H1 (cell line): ENCODE measurements at regions not wholly inside any gene's neighbourhood (a gene's known extent, or its start where the extent isn't known, plus 50 kb on each side); places are given as distances from the start of the nearest gene placed in this dataset.

Experiments
- BCL11A ChIP-seq, 2 experiments: IDR thresholded peaks; one replicate each; pipeline ENCODE4 v1.6.1; 2011; ENCODE audit warnings: low read depth in 2 of 2, low read length in 2 of 2, mild to moderate bottlenecking in 2 of 2
- TCF12 ChIP-seq: IDR thresholded peaks from 2 replicates; pipeline ENCODE4 v1.6.1; 2011; ENCODE audit warnings: low read depth, mild to moderate bottlenecking, low read length
- ZNF274 ChIP-seq: IDR thresholded peaks from 2 replicates; pipeline ENCODE4 v1.7.0; 2012; ENCODE audit warnings: low read length, borderline replicate concordance; ENCODE audit errors: extremely low read depth

DNA sequence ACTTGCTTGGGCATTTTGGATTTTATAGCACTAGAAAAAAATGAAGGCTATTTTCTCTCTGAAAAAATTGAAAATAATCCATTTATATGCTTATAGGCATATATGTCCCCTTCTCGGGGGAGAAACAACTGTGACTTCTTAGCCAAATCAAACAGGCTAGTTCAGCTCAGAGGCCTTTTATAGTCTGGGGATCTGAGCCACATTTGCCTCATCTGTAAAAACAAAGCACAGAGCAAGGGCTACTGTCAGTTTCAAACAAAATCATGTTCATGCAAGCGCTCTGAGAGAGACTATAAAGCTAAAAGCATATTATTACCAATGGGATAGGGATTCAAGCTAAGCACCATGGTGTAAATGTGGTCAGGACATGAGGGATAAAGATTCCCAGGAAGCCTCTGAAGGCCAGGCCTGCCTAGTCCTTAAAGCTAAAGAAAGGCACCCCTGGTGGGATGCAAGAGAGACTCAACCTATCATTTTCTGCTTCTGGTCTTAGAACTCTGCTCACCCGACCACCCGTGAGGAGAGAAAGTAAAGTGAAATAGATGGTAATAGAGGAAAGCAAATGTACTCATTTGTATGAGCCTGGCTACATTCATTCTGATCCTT, 51.0 kb upstream of the IL12A start:
- TF ChIP-seq BCL11A (IDR thresholded peaks at IDR 0.05; ENCODE audit: low read depth in 2 of 2, low read length in 2 of 2) (no peak), TCF12 (no peak), ZNF274 (no peak)
